Ovary (tissue), 7 donors: ENCODE measurements at regions not wholly inside any gene's neighbourhood (a gene's known extent, or its start where the extent isn't known, plus 50 kb on each side); places are given as distances from the start of the nearest gene placed in this dataset.

Source experiments
- DNase-seq, 5 donors: peaks; one replicate each; pipeline ENCODE4 v3.0.0-alpha.2; 2019 to 2020
- H3K27ac ChIP-seq, 2 donors: fragments of 200-600 bp; one replicate each; pipeline versions ENCODE4 v1.5.1 to v1.8.0; 2019 to 2022
- H3K27me3 ChIP-seq: fragments of 200-600 bp; one replicate; pipeline ENCODE4 v1.8.0; 2022
- H3K36me3 ChIP-seq: fragments of 200-600 bp; sonication (generic); one replicate; pipeline ENCODE4 v1.5.1; 2019
- H3K4me1 ChIP-seq: one replicate; pipeline ENCODE4 v1.8.1; 2013; ENCODE audit warnings: mild to moderate bottlenecking, moderate library complexity; ENCODE audit not compliant: insufficient read depth
- H3K4me3 ChIP-seq: fragments of 200-600 bp; sonication (generic); one replicate; pipeline ENCODE4 v1.5.1; 2017
- H3K9me3 ChIP-seq, 2 donors: fragments of 200-600 bp in 1 of 2; sonication (generic) in 1 of 2; one replicate each; pipeline versions ENCODE4 v1.5.1 to v1.8.1; 2013 to 2019; ENCODE audit warnings: mild to moderate bottlenecking in 1 of 2, moderate library complexity in 1 of 2
- CTCF ChIP-seq, 3 donors: fragments of 450-650 bp in 2 of 3; fragments of 200-600 bp in 1 of 3; IDR thresholded peaks; one replicate each; pipeline versions ENCODE4 v1.5.1 to v1.8.0; 2016 to 2022; ENCODE audit warnings: antibody characterized with exemption in 3 of 3, mild to moderate bottlenecking in 1 of 3
- EP300 ChIP-seq: sonication (generic); formaldehyde crosslinking; IDR thresholded peaks from one replicate; pipeline ENCODE4 v1.6.1; 2017; ENCODE audit warnings: antibody characterized with exemption
- POLR2A ChIP-seq: fragments of 450-650 bp; IDR thresholded peaks from one replicate; pipeline ENCODE4 v1.6.1; 2017; ENCODE audit warnings: antibody characterized with exemption, mild to moderate bottlenecking, moderate library complexity
- WGBS, 3 donors: extraction: QIAGEN DNeasy Blood & Tissue Kit in 1 of 3; methylation state at CpG; one replicate each; pipeline versions ENCODE4 v1.1.5 to v1.1.7; 2013 to 2017; 5-methylcytosine and 5-hydroxymethylcytosine counted together
- intact Hi-C, 4 donors: fragments of 100-400 bp; cut with DNase I; formaldehyde crosslinking; loops; one replicate each; pipeline versions ENCODE4 v1.11.0 to v1.15.1; 2022 to 2023
- donor health status: DM: no; HTN: no; CAD: no; lungs with moderate emphysema.
- donor health status: DM: no; HTN: no; CAD: no.
- donor health status: Bipolar disorder and iron deficiency.
- donor health status: DM: no; HTN: no; CAD: no.
- donor health status: DM: yes; HTN: yes; CAD: no.

GRCh38 chr4:130257271-130257670 is 1161.3 kb downstream of the C4orf33 start:
- no peak for DNase-seq
- Histone ChIP-seq H3K27me3 (no peaks in the 10 kb centered on the region), H3K9me3 (no peaks in the 10 kb centered on the region), H3K4me1 (no peaks in the 10 kb centered on the region), H3K36me3 (no peaks in the 10 kb centered on the region), H3K27ac (no peak overlapping the region), H3K4me3 (no peak overlapping the region)
- intact Hi-C loops, result no loop called here
- no peak for TF ChIP-seq CTCF (IDR thresholded peaks at IDR 0.05)
- no peak for TF ChIP-seq EP300
- WGBS, 3 donors, result 57 to 73% (median 65%) methylated on average over 2 of the region's 2 CpGs

GRCh38 chr4:130266814-130267213 is 1170.9 kb downstream of the C4orf33 start:
- no peak overlapping the region for H3K4me3 ChIP-seq
- WGBS, 3 donors, result 63 to 74% (median 64%) methylated on average over 2 of the region's 2 CpGs
- H3K9me3 ChIP-seq, result no peaks in the 10 kb centered on the region
- DNase-seq, result no peak
- no peaks in the 10 kb centered on the region for H3K4me1 ChIP-seq
- TF ChIP-seq CTCF (IDR thresholded peaks at IDR 0.05), result no peak
- TF ChIP-seq EP300, result no peak
- TF ChIP-seq POLR2A, result no peak
- no peaks in the 10 kb centered on the region for H3K27me3 ChIP-seq
- no peak overlapping the region for H3K27ac ChIP-seq
- no peaks in the 10 kb centered on the region for H3K36me3 ChIP-seq
- intact Hi-C loops, result no loop called here

GRCh38 chr4:130288576-130288975 is 1192.6 kb downstream of the C4orf33 start:
- Histone ChIP-seq H3K4me3 (no peak overlapping the region), H3K27me3 (no peaks in the 10 kb centered on the region), H3K27ac (no peak overlapping the region), H3K9me3 (no peaks in the 10 kb centered on the region), H3K36me3 (no peaks in the 10 kb centered on the region), H3K4me1 (no peaks in the 10 kb centered on the region)
- intact Hi-C loops, result no loop called here
- TF ChIP-seq POLR2A, result no peak
- no peak for TF ChIP-seq CTCF (IDR thresholded peaks at IDR 0.05)
- 10 to 31% (median 27%) methylated on average over 1 of the region's 1 CpG for WGBS, 3 donors
- DNase-seq, result no peak

GRCh38 chr4:130293692-130294091 is 1197.7 kb downstream of the C4orf33 start:
- no peak overlapping the region for H3K4me3 ChIP-seq
- H3K27ac ChIP-seq, result no peak overlapping the region
- no peaks in the 10 kb centered on the region for H3K36me3 ChIP-seq

More at GRCh38 chr4:130293692-130294091, 1197.7 kb downstream of the C4orf33 start:
- Histone ChIP-seq H3K4me1 (no peaks in the 10 kb centered on the region), H3K9me3 (no peaks in the 10 kb centered on the region), H3K27me3 (no peaks in the 10 kb centered on the region)
- no peak for DNase-seq
- intact Hi-C loops, result no loop called here
- no peak for TF ChIP-seq POLR2A
- no peak for TF ChIP-seq EP300
- TF ChIP-seq CTCF (IDR thresholded peaks at IDR 0.05), result no peak
